ENCODE measurements at regions not wholly inside any gene's neighbourhood (a gene's known extent, or its start where the extent isn't known, plus 50 kb on each side); places are given as distances from the start of the nearest gene placed in this dataset.

- Histone ChIP-seq H2AK5ac (ENCODE audit: low read depth, low read length) (no peak overlapping the region), H3K79me2 (ENCODE audit: control insufficient read depth in 1 of 2, insufficient read depth in 2 of 2, low read length in 2 of 2) (no peaks in the 10 kb centered on the region), H2AFZ (ENCODE audit: low read length) (no peak overlapping the region), H3K23ac (ENCODE audit: insufficient read length) (no peak overlapping the region), H2BK120ac (replicated peaks; ENCODE audit: low read depth, low read length) (no peak overlapping the region), H3K4ac (replicated peaks; ENCODE audit: insufficient read length, low read depth, low read length) (no peak overlapping the region), H3K27ac (ENCODE audit: low read depth, low read length) (no peak overlapping the region), H2BK15ac (ENCODE audit: low read length) (no peak overlapping the region), H3K4me1 (replicated peaks in 1 of 4; ENCODE audit: control insufficient read depth in 3 of 4, insufficient read depth in 4 of 4, low read length in 3 of 4) (no peaks in the 10 kb centered on the region), H3K9me3 (ENCODE audit: insufficient read depth in 2 of 2, low read depth in 1 of 2, low read length in 1 of 2) (no peaks in the 10 kb centered on the region), H3K79me1 (ENCODE audit: low read depth, low read length) (no peaks in the 10 kb centered on the region), H3K56ac (replicated peaks; ENCODE audit: insufficient read length, low read depth, low read length) (no peak overlapping the region), H3K4me2 (ENCODE audit: insufficient read depth in 1 of 2, low read depth in 2 of 2, low read length in 2 of 2) (no peak overlapping the region), H4K91ac (replicated peaks; ENCODE audit: insufficient read length, low read length) (no peak overlapping the region), H3K23me2 (ENCODE audit: low read depth, low read length) (no peaks in the 10 kb centered on the region; the same call in 1 of the 2 replicates), H2BK5ac (ENCODE audit: low read depth, low read length) (no peak overlapping the region), H4K20me1 (replicated peaks in 1 of 2; ENCODE audit: control insufficient read depth in 1 of 2, insufficient read depth in 2 of 2, low read length in 2 of 2) (peaks cover 0 to 1% of the 10 kb centered on the region in 2 experiments), H3K14ac (ENCODE audit: insufficient read length) (no peak overlapping the region), H3K18ac (ENCODE audit: extremely low read depth, low read length) (no peak overlapping the region), H3K36me3 (ENCODE audit: control insufficient read depth in 2 of 4, insufficient read depth in 4 of 4, low read length in 3 of 4) (no peaks in the 10 kb centered on the region), H2BK20ac (ENCODE audit: low read length) (no peak overlapping the region), H3K9ac (replicated peaks in 1 of 4; ENCODE audit: extremely low read depth in 1 of 4, low read depth in 3 of 4, low read length in 3 of 4) (no peak overlapping the region), H3K4me3 (ENCODE audit: extremely low read depth in 1 of 4, insufficient read depth in 2 of 4, low read depth in 3 of 4, low read length in 4 of 4) (no peak overlapping the region), H4K8ac (ENCODE audit: extremely low read depth, insufficient read depth, low read length) (no peak overlapping the region), H2BK12ac (ENCODE audit: low read depth, low read length) (no peak overlapping the region), H3K27me3 (replicated peaks in 1 of 4; ENCODE audit: control insufficient read depth in 3 of 4, extremely low read depth in 1 of 4, insufficient read depth in 3 of 4, low read length in 3 of 4) (peaks cover 0 to 1% (median 0%) of the 10 kb centered on the region in 4 experiments; a peak in 1 of 7 replicates), H4K5ac (ENCODE audit: insufficient read length, low read depth, low read length) (no peak overlapping the region)
- ChIA-PET CTCF (ENCODE audit: partially characterized antibody) (interaction anchor here (0.9 to 1.4 kb wide), 2 partner anchors 137 to 141 kb away, joined by 4 to 5 read pairs; no protein-coding TSS in a partner anchor), POLR2A (ENCODE audit: partially characterized antibody) (no interaction called here)
- DNase-seq (ENCODE audit: low read depth in 1 of 2, low spot score in 2 of 2): no peak
- 85% methylated on average over 2 of the region's 2 CpGs; no CpG with 5 or more reads in 1 of the 2 experiments for WGBS, 2 experiments (ENCODE audit: extremely low coverage in 1 of 2, insufficient coverage in 1 of 2, insufficient read length in 1 of 2, insufficient replicate concordance in 2 of 2, low coverage in 1 of 2, low lambda C conversion rate in 2 of 2, missing lambda C conversion rate in 1 of 2)
- TF ChIP-seq E2F6 (IDR thresholded peaks at IDR 0.05) (no peak), RAD21 (IDR thresholded peaks at IDR 0.05 in 1 of 2, conservative IDR thresholded peaks at IDR 0.05 in 1 of 2; ENCODE audit: low read depth in 2 of 2, low read length in 2 of 2) (peak; percentile 14 to 45; a peak in 2 of 4 replicates), CTCF (IDR thresholded peaks at IDR 0.05; ENCODE audit: control extremely low read depth in 1 of 3, insufficient read depth in 1 of 3, low read depth in 1 of 3, low read length in 3 of 3) (0 out of 4 replicates have a peak, but pooled peaks of 1 of the 3 experiments have one; percentile 17)
- FAIRE-seq: no peak
Observed at GRCh38 chr12:85725991-85726390, 110.2 kb downstream of the RASSF9 start.
